PC-3 (cell line): ENCODE measurements at regions not wholly inside any gene's neighbourhood (a gene's known extent, or its start where the extent isn't known, plus 50 kb on each side); places are given as distances from the start of the nearest gene placed in this dataset.

Experiments used
- ATAC-seq: fragments of 200-7000 bp; cut with Tn5 transposase; 2 replicates; pipeline ENCODE4 v1.9.1; 2020; ENCODE audit warnings: mild to moderate bottlenecking, moderate library complexity
- BruUV-seq: library from RNA; stranded (reverse); fragments of 400-500 nt; replicated peaks from 2 replicates; lab custom pipeline; 2021; lab: Mats Ljungman, UMichigan
- CTCF ChIA-PET: fragments of 300-600 bp; sonication (Branson Sonifier 250); formaldehyde crosslinking; loops from one replicate; lab custom pipeline; 2022; ENCODE audit warnings: antibody characterized with exemption; lab: Charles Lee
- POLR2A ChIA-PET: fragments of 300-600 bp; sonication (Branson Sonifier 250); formaldehyde crosslinking; loops from one replicate; lab custom pipeline; 2022; ENCODE audit warnings: antibody characterized with exemption; ENCODE audit not compliant: unreplicated experiment; lab: Charles Lee
- DNase-seq: peaks from one replicate; pipeline ENCODE4 v3.0.0-alpha.2; 2015
- H2AFZ ChIP-seq: fragments of 300-600 bp; sonication (generic); 2 replicates; pipeline ENCODE4 v1.6.0; 2016; ENCODE audit warnings: antibody characterized with exemption, low read length
- H3F3A ChIP-seq: fragments of 300-600 bp; sonication (generic); one replicate; pipeline ENCODE4 v1.6.0; 2017; ENCODE audit warnings: antibody characterized with exemption, low read length, control low read depth, mild to moderate bottlenecking; ENCODE audit not compliant: unreplicated experiment
- H3K27ac ChIP-seq: fragments of 300-600 bp; sonication (generic); 2 replicates; pipeline ENCODE4 v1.5.1; 2016; ENCODE audit warnings: mild to moderate bottlenecking, low read length
- H3K27me3 ChIP-seq: fragments of 300-600 bp; sonication (generic); 2 replicates; pipeline ENCODE4 v1.6.1; 2016; ENCODE audit warnings: low read length, mixed read lengths
- H3K36me3 ChIP-seq: fragments of 300-600 bp; sonication (generic); 2 replicates; pipeline ENCODE4 v1.6.1; 2016; ENCODE audit warnings: low read depth, mixed run types, low read length, mixed read lengths
- H3K4me1 ChIP-seq: fragments of 300-600 bp; sonication (generic); 2 replicates; pipeline ENCODE4 v1.5.1; 2016; ENCODE audit warnings: low read length; ENCODE audit not compliant: insufficient read depth
- H3K4me2 ChIP-seq: fragments of 300-600 bp; sonication (generic); 2 replicates; pipeline ENCODE4 v1.6.0; 2016; ENCODE audit warnings: low read length
- H3K4me3 ChIP-seq: fragments of 300-600 bp; sonication (generic); 2 replicates; pipeline ENCODE4 v1.5.1; 2016; ENCODE audit warnings: mild to moderate bottlenecking, low read length, mixed read lengths
- H3K79me2 ChIP-seq: fragments of 300-600 bp; sonication (generic); 2 replicates; pipeline ENCODE4 v1.6.1; 2017; ENCODE audit warnings: low read length, mixed read lengths
- H3K9ac ChIP-seq: fragments of 300-600 bp; sonication (generic); 2 replicates; pipeline ENCODE4 v1.6.0; 2016; ENCODE audit warnings: mild to moderate bottlenecking, low read length
- H3K9me2 ChIP-seq: fragments of 300-600 bp; sonication (generic); replicated peaks from 2 replicates; pipeline ENCODE4 v1.6.1; 2016; ENCODE audit warnings: mixed run types, low read length, mixed read lengths
- H3K9me3 ChIP-seq: fragments of 300-600 bp; sonication (generic); 2 replicates; pipeline ENCODE4 v1.6.1; 2016; ENCODE audit warnings: low read length, mixed read lengths
- H4K20me1 ChIP-seq: fragments of 300-600 bp; sonication (generic); 2 replicates; pipeline ENCODE4 v1.6.1; 2016; ENCODE audit warnings: low read length, mixed read lengths
- CTCF ChIP-seq: fragments of 300-600 bp; sonication (generic); conservative IDR thresholded peaks from 2 replicates; pipeline ENCODE4 v1.5.1; 2017; ENCODE audit warnings: antibody characterized with exemption, low read depth, mild to moderate bottlenecking, low read length
- EZH2 ChIP-seq: fragments of 300-600 bp; sonication (generic); IDR thresholded peaks from one replicate; pipeline ENCODE4 v1.6.1; 2017; ENCODE audit warnings: antibody characterized with exemption, mild to moderate bottlenecking, low read length; ENCODE audit not compliant: unreplicated experiment
- EZH2phosphoT487 ChIP-seq: fragments of 300-600 bp; sonication (generic); IDR thresholded peaks from 2 replicates; pipeline ENCODE4 v1.6.1; 2018; ENCODE audit warnings: mild to moderate bottlenecking, antibody characterized with exemption, low read length, borderline replicate concordance
- intact Hi-C: fragments of 100-400 bp; cut with micrococcal nuclease; formaldehyde crosslinking; loops from 2 replicates; pipeline ENCODE4 v1.9.0; 2023

- BruUV-seq, result no TSS peak
- H3F3A ChIP-seq, result no peaks in the 10 kb centered on the region
- H3K27ac ChIP-seq, result no peak overlapping the region
- H3K27me3 ChIP-seq, result no peaks in the 10 kb centered on the region; the same call in 1 of the 2 replicates
- no peaks in the 10 kb centered on the region for H3K9me2 ChIP-seq
- no peaks in the 10 kb centered on the region for H4K20me1 ChIP-seq
- no peak for TF ChIP-seq CTCF
- TF ChIP-seq EZH2phosphoT487, result no peak
- no peak for TF ChIP-seq EZH2
- H3K4me1 ChIP-seq, result no peaks in the 10 kb centered on the region
- H3K9ac ChIP-seq, result no peak overlapping the region
- H3K9me3 ChIP-seq, result no peaks in the 10 kb centered on the region
- ChIA-PET POLR2A (no interaction called here), CTCF (no interaction called here)
- ATAC-seq (no peak), DNase-seq (no peak)
- H3K4me2 ChIP-seq, result no peak overlapping the region
- H3K4me3 ChIP-seq, result no peak overlapping the region
- intact Hi-C loops, result no loop called here
- H3K36me3 ChIP-seq, result no peaks in the 10 kb centered on the region
- H3K79me2 ChIP-seq, result no peaks in the 10 kb centered on the region
- H2AFZ ChIP-seq, result no peak overlapping the region
These were observed 292.5 kb upstream of the ZNF32 start for GRCh38 chr10:43940898-43941837.

DNA sequence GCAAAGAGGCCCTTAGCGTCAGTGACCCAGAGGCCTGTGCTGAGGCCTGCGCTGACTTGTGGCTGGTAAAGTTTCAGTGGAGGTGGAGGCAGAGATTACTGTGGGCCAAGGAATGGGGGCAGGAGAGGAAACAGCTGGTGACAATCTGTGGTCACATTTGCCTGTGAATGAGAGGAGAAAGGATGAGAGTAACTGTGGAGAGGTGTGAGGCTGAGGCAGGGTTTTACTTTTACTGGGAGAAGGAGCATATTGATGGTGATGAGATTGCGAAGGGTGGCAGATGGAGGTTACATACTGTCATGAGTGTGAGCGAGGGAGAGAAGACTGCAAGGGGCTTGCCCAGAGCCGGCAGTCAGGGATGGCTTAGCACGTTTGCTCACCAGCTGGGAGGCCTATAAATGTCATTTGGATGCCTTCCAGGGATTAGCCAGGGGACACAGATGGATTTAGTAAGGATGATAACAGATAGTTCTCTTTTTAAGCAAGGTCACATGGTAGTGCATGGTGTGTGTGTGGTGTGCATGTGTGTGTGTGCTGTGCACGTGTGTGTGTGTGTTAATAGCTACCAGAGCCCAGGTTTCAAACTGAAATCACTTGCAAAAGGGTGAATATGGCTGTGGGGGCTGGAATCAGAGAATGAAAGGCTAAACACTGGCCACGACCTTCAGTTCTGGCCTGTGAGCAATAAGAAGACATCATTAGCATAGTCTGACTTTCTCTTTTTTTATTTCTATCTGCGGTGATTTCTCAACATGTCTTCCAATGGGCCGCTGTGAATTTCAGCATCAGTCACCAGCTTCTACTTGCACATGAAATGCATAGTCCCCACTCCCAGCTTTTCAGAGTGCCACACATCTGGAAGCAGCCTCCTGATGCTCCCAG lies 291.5 kb upstream of the ZNF32 start:
- H3F3A ChIP-seq, result no peaks in the 10 kb centered on the region
- no peak for TF ChIP-seq EZH2
- TF ChIP-seq EZH2phosphoT487, result no peak
- TF ChIP-seq CTCF, result no peak
- no peaks in the 10 kb centered on the region for H3K9me2 ChIP-seq
- no peak overlapping the region for H2AFZ ChIP-seq
- no peak overlapping the region for H3K4me2 ChIP-seq
- H3K79me2 ChIP-seq, result no peaks in the 10 kb centered on the region
- H3K9me3 ChIP-seq, result no peaks in the 10 kb centered on the region
- H3K9ac ChIP-seq, result no peak overlapping the region
- BruUV-seq, result no TSS peak
- H3K4me3 ChIP-seq, result no peak overlapping the region
- no peak for DNase-seq
- ChIA-PET CTCF (no interaction called here), POLR2A (no interaction called here)
- H4K20me1 ChIP-seq, result no peaks in the 10 kb centered on the region
- ATAC-seq, result no peak
- H3K36me3 ChIP-seq, result no peaks in the 10 kb centered on the region
- no peaks in the 10 kb centered on the region for H3K27me3 ChIP-seq
- H3K4me1 ChIP-seq, result no peaks in the 10 kb centered on the region
- H3K27ac ChIP-seq, result no peak overlapping the region
- intact Hi-C loops, result loop anchor here (10.0 kb wide), 1 partner anchor 55 kb away; no protein-coding TSS in a partner anchor
